Fibroblast of lung (primary cell): ENCODE measurements at regions not wholly inside any gene's neighbourhood (a gene's known extent, or its start where the extent isn't known, plus 50 kb on each side); places are given as distances from the start of the nearest gene placed in this dataset.

Experiments used
- DNase-seq, 2 donors: peaks; one replicate each; pipeline versions ENCODE4 v3.0.0 to v3.0.0-alpha.2; 2010; ENCODE audit warnings: low read depth in 2 of 2
- H2AFZ ChIP-seq: 2 replicates; pipeline ENCODE4 v1.5.1; 2012; ENCODE audit warnings: low read length, control low read depth, inconsistent platforms
- H3K27ac ChIP-seq: 2 replicates; pipeline ENCODE4 v1.5.1; 2011; ENCODE audit warnings: low read length, control low read depth; ENCODE audit not compliant: insufficient read depth
- H3K27me3 ChIP-seq: 2 replicates; pipeline ENCODE4 v1.5.1; 2011; ENCODE audit warnings: mild to moderate bottlenecking, low read length; ENCODE audit not compliant: control insufficient read depth, insufficient read depth
- H3K36me3 ChIP-seq: 2 replicates; pipeline ENCODE4 v1.5.1; 2011; ENCODE audit warnings: low read length; ENCODE audit not compliant: control insufficient read depth, insufficient read depth
- H3K4me1 ChIP-seq: 2 replicates; pipeline ENCODE4 v1.5.1; 2011; ENCODE audit warnings: low read length; ENCODE audit not compliant: control insufficient read depth, insufficient read depth; ENCODE audit errors: extremely low read depth
- H3K4me2 ChIP-seq: 2 replicates; pipeline ENCODE4 v1.5.1; 2011; ENCODE audit warnings: low read length, control low read depth; ENCODE audit not compliant: insufficient read depth; ENCODE audit errors: extremely low read depth
- H3K4me3 ChIP-seq, 4 experiments: fragments of 200-600 bp in 1 of 4; sonication (generic) in 1 of 4; replicated peaks in 1 of 4; 2 replicates each; pipeline ENCODE4 v1.5.1; 2011 to 2016; ENCODE audit warnings: low read length in 4 of 4, low read depth in 3 of 4, mild to moderate bottlenecking in 3 of 4, control low read depth in 2 of 4, inconsistent platforms in 1 of 4, mixed read lengths in 1 of 4; ENCODE audit not compliant: insufficient read depth in 1 of 4; ENCODE audit errors: control extremely low read depth in 1 of 4
- H3K79me2 ChIP-seq: 2 replicates; pipeline ENCODE4 v1.5.1; 2012; ENCODE audit warnings: mild to moderate bottlenecking, low read length, inconsistent platforms; ENCODE audit not compliant: control insufficient read depth, insufficient read depth
- H3K9ac ChIP-seq: 2 replicates; pipeline ENCODE4 v1.5.1; 2011; ENCODE audit warnings: mild to moderate bottlenecking, low read length, control low read depth; ENCODE audit not compliant: insufficient read depth
- H3K9me3 ChIP-seq: 2 replicates; pipeline ENCODE4 v1.5.1; 2012; ENCODE audit warnings: low read depth, low read length; ENCODE audit not compliant: control insufficient read depth, insufficient read depth
- H4K20me1 ChIP-seq: 2 replicates; pipeline ENCODE4 v1.5.1; 2011; ENCODE audit warnings: low read length; ENCODE audit not compliant: control insufficient read depth, insufficient read depth; ENCODE audit errors: extremely low read depth
- EZH2 ChIP-seq: IDR thresholded peaks from 2 replicates; pipeline ENCODE4 v1.5.1; 2012; ENCODE audit warnings: low read length, control low read depth, mild to moderate bottlenecking; ENCODE audit errors: missing control alignments
- TF ChIP-seq, protein P1 (sequence below), 2 donors: IDR thresholded peaks in 1 of 2; conservative IDR thresholded peaks in 1 of 2; 1 replicate in 1 of 2; 2 replicates in 1 of 2; pipeline ENCODE4 v1.5.1; 2011 to 2012; ENCODE audit warnings: low read length in 2 of 2, control low read depth in 1 of 2, inconsistent platforms in 1 of 2, low read depth in 1 of 2, mild to moderate bottlenecking in 1 of 2

DNA sequence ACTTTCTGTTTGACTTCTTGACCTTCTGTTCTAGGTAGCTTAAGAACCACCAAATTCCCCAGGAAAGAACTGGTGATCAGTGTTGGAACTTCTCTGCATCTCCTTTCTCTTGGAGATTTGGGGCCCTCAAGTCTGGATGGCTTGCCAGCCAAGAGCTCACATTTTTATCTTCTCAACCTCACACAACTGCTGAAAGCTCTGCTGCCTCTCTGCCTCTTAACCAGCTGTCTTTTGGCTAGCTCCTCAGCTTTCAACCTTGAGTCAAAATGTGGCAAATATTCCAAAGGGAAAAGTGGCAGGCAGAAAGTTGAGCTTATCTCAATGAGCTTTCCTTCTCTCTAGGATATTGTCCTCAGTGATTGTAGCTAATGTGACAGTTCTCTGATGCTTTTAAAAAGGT lies 89.2 kb upstream of the CCDC190 start:
- Histone ChIP-seq H3K9me3 (no peaks in the 10 kb centered on the region), H3K79me2 (no peaks in the 10 kb centered on the region), H3K27ac (no peak overlapping the region), H4K20me1 (no peaks in the 10 kb centered on the region), H3K4me1 (no peaks in the 10 kb centered on the region), H2AFZ (no peak overlapping the region), H3K27me3 (no peaks in the 10 kb centered on the region), H3K4me3 (no peak overlapping the region), H3K4me2 (no peak overlapping the region), H3K9ac (no peak overlapping the region), H3K36me3 (no peaks in the 10 kb centered on the region)
- no peak for TF ChIP-seq EZH2
- TF ChIP-seq, protein P1, sequence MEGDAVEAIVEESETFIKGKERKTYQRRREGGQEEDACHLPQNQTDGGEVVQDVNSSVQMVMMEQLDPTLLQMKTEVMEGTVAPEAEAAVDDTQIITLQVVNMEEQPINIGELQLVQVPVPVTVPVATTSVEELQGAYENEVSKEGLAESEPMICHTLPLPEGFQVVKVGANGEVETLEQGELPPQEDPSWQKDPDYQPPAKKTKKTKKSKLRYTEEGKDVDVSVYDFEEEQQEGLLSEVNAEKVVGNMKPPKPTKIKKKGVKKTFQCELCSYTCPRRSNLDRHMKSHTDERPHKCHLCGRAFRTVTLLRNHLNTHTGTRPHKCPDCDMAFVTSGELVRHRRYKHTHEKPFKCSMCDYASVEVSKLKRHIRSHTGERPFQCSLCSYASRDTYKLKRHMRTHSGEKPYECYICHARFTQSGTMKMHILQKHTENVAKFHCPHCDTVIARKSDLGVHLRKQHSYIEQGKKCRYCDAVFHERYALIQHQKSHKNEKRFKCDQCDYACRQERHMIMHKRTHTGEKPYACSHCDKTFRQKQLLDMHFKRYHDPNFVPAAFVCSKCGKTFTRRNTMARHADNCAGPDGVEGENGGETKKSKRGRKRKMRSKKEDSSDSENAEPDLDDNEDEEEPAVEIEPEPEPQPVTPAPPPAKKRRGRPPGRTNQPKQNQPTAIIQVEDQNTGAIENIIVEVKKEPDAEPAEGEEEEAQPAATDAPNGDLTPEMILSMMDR (conservative IDR thresholded peaks at IDR 0.05 in 1 of 2, IDR thresholded peaks at IDR 0.05 in 1 of 2; ENCODE audit: low read depth in 1 of 2, low read length in 2 of 2): no peak
- no peak for DNase-seq

DNA sequence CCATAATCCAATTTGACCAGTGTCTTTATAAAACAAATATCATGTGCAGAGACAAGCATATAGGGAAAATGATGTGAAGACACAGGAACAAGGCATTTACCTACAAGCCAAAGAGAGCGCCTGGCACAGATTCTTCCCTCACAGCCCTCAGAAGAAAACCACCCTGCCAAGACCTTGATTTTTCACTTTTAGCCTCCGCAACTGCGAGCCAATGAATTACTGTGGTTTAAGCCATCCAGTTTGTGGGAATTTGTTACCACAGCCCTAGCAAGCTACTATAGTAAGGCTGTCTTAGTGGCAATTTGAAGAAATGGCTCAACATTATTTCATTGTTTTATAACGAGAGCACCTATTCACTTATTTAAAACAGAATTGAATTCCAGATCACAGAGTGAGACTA lies 85.7 kb upstream of the CCDC190 start:
- Histone ChIP-seq H3K79me2 (no peaks in the 10 kb centered on the region), H3K27ac (no peak overlapping the region), H3K9ac (no peak overlapping the region), H2AFZ (no peak overlapping the region), H3K4me2 (no peak overlapping the region), H4K20me1 (no peaks in the 10 kb centered on the region), H3K27me3 (no peaks in the 10 kb centered on the region), H3K9me3 (no peaks in the 10 kb centered on the region), H3K36me3 (no peaks in the 10 kb centered on the region), H3K4me3 (no peak overlapping the region), H3K4me1 (no peaks in the 10 kb centered on the region)
- no peak for TF ChIP-seq EZH2
- TF ChIP-seq, protein P1 (conservative IDR thresholded peaks at IDR 0.05 in 1 of 2, IDR thresholded peaks at IDR 0.05 in 1 of 2; ENCODE audit: low read depth in 1 of 2, low read length in 2 of 2): no peak
- peak in 1 of 2 donors; percentile 69 for DNase-seq

DNA sequence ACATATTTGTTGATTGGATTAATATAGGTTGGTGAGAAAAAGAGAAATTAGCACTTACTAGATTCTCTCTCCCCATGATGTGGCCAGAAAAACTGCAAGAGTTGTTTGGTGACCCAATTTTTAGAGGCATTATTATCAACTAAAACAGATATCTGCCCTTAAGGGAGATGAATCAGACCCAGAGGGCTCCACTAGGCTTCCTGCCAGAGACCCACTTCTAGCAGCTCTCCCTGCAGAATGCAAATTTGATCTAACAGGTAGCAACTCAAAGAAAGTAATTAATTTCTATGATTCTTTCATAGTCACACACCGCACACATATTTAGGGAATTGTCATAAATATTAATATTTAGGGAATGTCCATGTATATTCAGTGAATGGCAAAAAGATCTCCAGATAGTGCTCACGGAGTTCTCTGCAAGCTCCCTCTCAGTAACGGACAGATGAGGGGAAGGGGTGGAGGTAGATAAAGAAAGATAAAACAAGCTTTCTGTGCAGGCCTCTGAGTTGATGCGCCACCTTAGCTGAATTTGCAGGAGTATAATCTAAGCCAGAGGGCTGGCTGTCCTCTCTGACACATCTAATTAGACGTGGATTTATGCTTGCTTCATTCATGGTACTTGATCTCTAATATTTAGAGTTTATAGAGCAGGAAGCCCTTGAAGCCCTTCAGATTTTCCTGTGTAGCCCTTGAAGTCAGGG lies 84.1 kb upstream of the CCDC190 start:
- Histone ChIP-seq H4K20me1 (no peaks in the 10 kb centered on the region), H3K4me3 (no peak overlapping the region), H2AFZ (no peak overlapping the region), H3K79me2 (no peaks in the 10 kb centered on the region), H3K36me3 (no peaks in the 10 kb centered on the region), H3K4me1 (no peaks in the 10 kb centered on the region), H3K9me3 (no peaks in the 10 kb centered on the region), H3K27me3 (no peaks in the 10 kb centered on the region), H3K4me2 (no peak overlapping the region), H3K27ac (no peak overlapping the region), H3K9ac (no peak overlapping the region)
- DNase-seq: no peak
- TF ChIP-seq, protein P1 (conservative IDR thresholded peaks at IDR 0.05 in 1 of 2, IDR thresholded peaks at IDR 0.05 in 1 of 2; ENCODE audit: low read depth in 1 of 2, low read length in 2 of 2): no peak
- TF ChIP-seq EZH2: no peak
